HCT116 (cell line): ENCODE measurements at regions not wholly inside any gene's neighbourhood (a gene's known extent, or its start where the extent isn't known, plus 50 kb on each side); places are given as distances from the start of the nearest gene placed in this dataset.

Experiments used
- ATAC-seq: fragments of 200-7000 bp; cut with Tn5 transposase; 2 replicates; pipeline ENCODE4 v1.9.1; 2020; ENCODE audit warnings: mild to moderate bottlenecking, moderate library complexity
- BruUV-seq: library from RNA; stranded (reverse); fragments of 400-500 nt; replicated peaks from 2 replicates; lab custom pipeline; 2021; lab: Mats Ljungman, UMichigan
- CTCF ChIA-PET: fragments of 300-600 bp; sonication (Branson Sonifier 250); formaldehyde crosslinking; loops from one replicate; lab custom pipeline; 2021; ENCODE audit warnings: antibody characterized with exemption; lab: Charles Lee
- POLR2A ChIA-PET: fragments of 300-600, 350-600 bp; sonication (Branson Sonifier 250); formaldehyde crosslinking; loops from one replicate; lab custom pipeline; 2021; ENCODE audit warnings: antibody characterized with exemption; lab: Charles Lee
- RAD21 ChIA-PET, 2 experiments: fragments of 300-600 bp; sonication (Branson Sonifier 250); formaldehyde crosslinking; loops; one replicate each; lab custom pipeline; 2023; ENCODE audit warnings: low total read pairs in 2 of 2; ENCODE audit not compliant: uncharacterized antibody in 2 of 2, unreplicated experiment in 2 of 2, low non-redundant PET in 1 of 2; lab: Charles Lee
- DNase-seq: peaks from one replicate; pipeline ENCODE4 v3.0.0-alpha.2; 2010; ENCODE audit warnings: low read depth, low spot score
- H2AFZ ChIP-seq: fragments of 200-600 bp; shearing (Covaris generic), sonication (generic); 2 replicates; pipeline ENCODE4 v1.6.1; 2017; ENCODE audit warnings: low read depth, mixed run types, mixed read lengths, antibody characterized with exemption, low read length; ENCODE audit not compliant: poor library complexity, severe bottlenecking
- H3K27ac ChIP-seq: 2 replicates; pipeline ENCODE4 v1.5.1; 2012; ENCODE audit warnings: low read depth, low read length
- H3K27me3 ChIP-seq: fragments of 200-600 bp; sonication (generic); 2 replicates; pipeline ENCODE4 v1.6.1; 2016; ENCODE audit warnings: mixed run types, low read length, mixed read lengths; ENCODE audit not compliant: insufficient read depth
- H3K36me3 ChIP-seq, 2 experiments: fragments of 200-500 bp in 1 of 2; fragments of 200-600 bp in 1 of 2; sonication (Bioruptor generic) in 1 of 2; sonication (generic) in 1 of 2; 2 replicates each; pipeline versions ENCODE4 v1.5.1 to v1.6.1; 2014 to 2016; ENCODE audit warnings: low read length in 2 of 2, inconsistent platforms in 1 of 2, mixed read lengths in 1 of 2, mixed run types in 1 of 2; ENCODE audit not compliant: insufficient read depth in 2 of 2, control insufficient read depth in 1 of 2
- H3K4me1 ChIP-seq, 2 experiments: fragments of 200-600 bp in 1 of 2; sonication (generic) in 1 of 2; 2 replicates each; pipeline versions ENCODE4 v1.5.1 to v1.6.1; 2012 to 2017; ENCODE audit warnings: low read length in 2 of 2, inconsistent platforms in 1 of 2, mild to moderate bottlenecking in 1 of 2, mixed read lengths in 1 of 2, mixed run types in 1 of 2, moderate library complexity in 1 of 2; ENCODE audit not compliant: insufficient read depth in 2 of 2, control insufficient read depth in 1 of 2
- H3K4me2 ChIP-seq: fragments of 200-600 bp; sonication (generic); 2 replicates; pipeline ENCODE4 v1.6.1; 2017; ENCODE audit warnings: mixed run types, low read length, mixed read lengths
- H3K4me3 ChIP-seq, 2 experiments: fragments of 200-600 bp in 1 of 2; sonication (generic) in 1 of 2; replicated peaks in 1 of 2; 2 replicates each; pipeline ENCODE4 v1.5.1; 2011 to 2016; ENCODE audit warnings: low read length in 2 of 2, control low read depth in 1 of 2, low read depth in 1 of 2, mild to moderate bottlenecking in 1 of 2, mixed read lengths in 1 of 2, mixed run types in 1 of 2
- H3K79me2 ChIP-seq: fragments of 200-600 bp; sonication (generic); 2 replicates; pipeline ENCODE4 v1.6.1; 2017; ENCODE audit warnings: mild to moderate bottlenecking, mixed run types, low read length, moderate library complexity, mixed read lengths; ENCODE audit not compliant: insufficient read depth
- H3K9ac ChIP-seq: fragments of 200-600 bp; sonication (generic); 2 replicates; pipeline ENCODE4 v1.6.1; 2016; ENCODE audit warnings: low read length, mixed read lengths
- H3K9me2 ChIP-seq: fragments of 200-600 bp; sonication (generic), shearing (Covaris generic); 2 replicates; pipeline ENCODE4 v1.6.1; 2017; ENCODE audit warnings: mixed run types, mild to moderate bottlenecking, moderate library complexity; ENCODE audit not compliant: insufficient read depth
- H3K9me3 ChIP-seq, 2 experiments: fragments of 200-500 bp in 1 of 2; fragments of 200-600 bp in 1 of 2; sonication (Bioruptor generic) in 1 of 2; sonication (generic) in 1 of 2; 2 replicates each; pipeline ENCODE4 v1.6.1; 2014 to 2017; ENCODE audit warnings: low read length in 2 of 2, mixed read lengths in 2 of 2, inconsistent platforms in 1 of 2, low read depth in 1 of 2, mild to moderate bottlenecking in 1 of 2, mixed run types in 1 of 2, moderate library complexity in 1 of 2; ENCODE audit not compliant: control insufficient read depth in 1 of 2, insufficient read depth in 1 of 2
- H4K20me1 ChIP-seq: fragments of 200-600 bp; sonication (generic), shearing (Covaris generic); 2 replicates; pipeline ENCODE4 v1.6.1; 2017; ENCODE audit warnings: mixed run types, mild to moderate bottlenecking, moderate library complexity; ENCODE audit not compliant: insufficient read depth
- ATF3 ChIP-seq: IDR thresholded peaks from 2 replicates; pipeline ENCODE4 v1.6.1; 2012
- CBX3 ChIP-seq: IDR thresholded peaks from 2 replicates; pipeline ENCODE4 v1.6.1; 2012; ENCODE audit warnings: low read depth
- CEBPB ChIP-seq: IDR thresholded peaks from 2 replicates; pipeline ENCODE4 v1.6.1; 2012; ENCODE audit warnings: low read depth
- CTCF ChIP-seq, 3 experiments: fragments of 200-600 bp in 1 of 3; sonication (generic) in 1 of 3; IDR thresholded peaks in 2 of 3; conservative IDR thresholded peaks in 1 of 3; 2 replicates each; pipeline ENCODE4 v1.5.1; 2012 to 2017; ENCODE audit warnings: low read depth in 2 of 3, low read length in 2 of 3, antibody characterized with exemption in 1 of 3, borderline replicate concordance in 1 of 3, control low read depth in 1 of 3, mild to moderate bottlenecking in 1 of 3, mixed read lengths in 1 of 3, mixed run types in 1 of 3, moderate library complexity in 1 of 3; ENCODE audit not compliant: insufficient read depth in 1 of 3
- EGR1 ChIP-seq: IDR thresholded peaks from 2 replicates; pipeline ENCODE4 v1.6.1; 2012; ENCODE audit warnings: low read depth
- ELF1 ChIP-seq: IDR thresholded peaks from 2 replicates; pipeline ENCODE4 v1.6.1; 2012; ENCODE audit warnings: low read depth, borderline replicate concordance
- EZH2 ChIP-seq: fragments of 200-600 bp; sonication (generic); IDR thresholded peaks from 2 replicates; pipeline ENCODE4 v1.6.1; 2017; ENCODE audit warnings: antibody characterized with exemption, mixed run types
- EZH2phosphoT487 ChIP-seq: fragments of 200-600 bp; IDR thresholded peaks from 2 replicates; pipeline ENCODE4 v1.6.1; 2018; ENCODE audit warnings: antibody characterized with exemption, borderline replicate concordance
- MAX ChIP-seq: IDR thresholded peaks from 2 replicates; pipeline ENCODE4 v1.6.1; 2012
- POLR2AphosphoS5 ChIP-seq: IDR thresholded peaks from 2 replicates; pipeline ENCODE4 v1.6.1; 2011; ENCODE audit warnings: mild to moderate bottlenecking, low read depth, low read length, moderate library complexity
- SIN3A ChIP-seq: IDR thresholded peaks from 2 replicates; pipeline ENCODE4 v1.6.1; 2012; ENCODE audit warnings: low read depth
- TCF7L2 ChIP-seq: IDR thresholded peaks from 2 replicates; pipeline ENCODE4 v1.7.0; 2011; ENCODE audit warnings: borderline replicate concordance, inconsistent platforms; ENCODE audit not compliant: insufficient read depth, insufficient read length; ENCODE audit errors: extremely low read depth
- YY1 ChIP-seq: IDR thresholded peaks from 2 replicates; pipeline ENCODE4 v1.6.1; 2011; ENCODE audit warnings: low read length, low read depth, moderate library complexity, mild to moderate bottlenecking; ENCODE audit not compliant: insufficient replicate concordance; ENCODE audit errors: extremely low read depth
- ZBTB33 ChIP-seq: IDR thresholded peaks from 2 replicates; pipeline ENCODE4 v1.6.1; 2011; ENCODE audit warnings: mild to moderate bottlenecking, low read length, moderate library complexity; ENCODE audit not compliant: insufficient replicate concordance; ENCODE audit errors: extremely low read depth
- ZFX ChIP-seq: fragments of 450-650 bp; IDR thresholded peaks from 2 replicates; pipeline ENCODE4 v1.6.1; 2017
- intact Hi-C: fragments of 100-400 bp; cut with micrococcal nuclease; formaldehyde crosslinking; loops from 2 replicates; pipeline ENCODE4 v1.10.0; 2022

- intact Hi-C loops, result no loop called here
- no peak for DNase-seq
- ATAC-seq, result no peak
- ChIA-PET POLR2A (no interaction called here), CTCF (no interaction called here)
- Histone ChIP-seq H3K9ac (no peak overlapping the region), H3K9me3 (no peaks in the 10 kb centered on the region), H2AFZ (no peak overlapping the region), H3K79me2 (no peaks in the 10 kb centered on the region), H3K27ac (no peak overlapping the region), H3K36me3 (no peaks in the 10 kb centered on the region)
- no TSS peak for BruUV-seq
- TF ChIP-seq CTCF (IDR thresholded peaks at IDR 0.05 in 2 of 3, conservative IDR thresholded peaks at IDR 0.05 in 1 of 3; ENCODE audit: borderline replicate concordance in 1 of 3, insufficient read depth in 1 of 3, low read depth in 2 of 3, low read length in 2 of 3) (no peak), TCF7L2 (no peak), YY1 (no peak), SIN3A (no peak), EGR1 (no peak), EZH2 (no peak)
- TF ChIP-seq, all 23 proteins: peak for 0
- RAD21 ChIA-PET, result no interaction called here
- Histone ChIP-seq H3K27me3 (peaks cover 33% of the 10 kb centered on the region), H3K4me2 (no peak overlapping the region), H3K9me2 (no peaks in the 10 kb centered on the region), H3K4me3 (no peak overlapping the region), H3K4me1 (no peaks in the 10 kb centered on the region), H4K20me1 (no peaks in the 10 kb centered on the region)
Measured at GRCh38 chr16:17944345-17944744, 392.2 kb downstream of the NPIPA8 start.

- no peaks in the 10 kb centered on the region for H3K4me1 ChIP-seq
- no TSS peak for BruUV-seq
- H3K27me3 ChIP-seq, result peaks cover 31% of the 10 kb centered on the region
- H3K9ac ChIP-seq, result no peak overlapping the region
- H3K79me2 ChIP-seq, result no peaks in the 10 kb centered on the region
- H3K4me3 ChIP-seq, result no peak overlapping the region
- RAD21 ChIA-PET, result no interaction called here
- ATAC-seq (no peak), DNase-seq (no peak)
- POLR2A ChIA-PET, result no interaction called here
- no peak overlapping the region for H3K4me2 ChIP-seq
- H3K27ac ChIP-seq, result no peak overlapping the region
- no peaks in the 10 kb centered on the region for H3K36me3 ChIP-seq
- H2AFZ ChIP-seq, result no peak overlapping the region
- no peaks in the 10 kb centered on the region for H3K9me3 ChIP-seq
- CTCF ChIA-PET, result no interaction called here
- no peaks in the 10 kb centered on the region for H4K20me1 ChIP-seq
- H3K9me2 ChIP-seq, result no peaks in the 10 kb centered on the region
- intact Hi-C loops, result no loop called here
- no peak for TF ChIP-seq CBX3
- no peak for TF ChIP-seq CEBPB
- no peak for TF ChIP-seq ELF1
- TF ChIP-seq EZH2, result no peak
- no peak for TF ChIP-seq ZFX
- no peak for TF ChIP-seq EZH2phosphoT487
- no peak for TF ChIP-seq YY1
- TF ChIP-seq ZBTB33, result no peak
- no peak for TF ChIP-seq ATF3
- no peak for TF ChIP-seq MAX
- TF ChIP-seq POLR2AphosphoS5, result no peak
Measured at GRCh38 chr16:17942067-17942466, 394.5 kb downstream of the NPIPA8 start.
